ENCODE measurements at regions not wholly inside any gene's neighbourhood (a gene's known extent, or its start where the extent isn't known, plus 50 kb on each side); places are given as distances from the start of the nearest gene placed in this dataset.
"Not testable (repeated sequence)": the region's sequence is repeated elsewhere in the genome, so short reads cannot be mapped to it uniquely, and the experiment has no call there.

DNA sequence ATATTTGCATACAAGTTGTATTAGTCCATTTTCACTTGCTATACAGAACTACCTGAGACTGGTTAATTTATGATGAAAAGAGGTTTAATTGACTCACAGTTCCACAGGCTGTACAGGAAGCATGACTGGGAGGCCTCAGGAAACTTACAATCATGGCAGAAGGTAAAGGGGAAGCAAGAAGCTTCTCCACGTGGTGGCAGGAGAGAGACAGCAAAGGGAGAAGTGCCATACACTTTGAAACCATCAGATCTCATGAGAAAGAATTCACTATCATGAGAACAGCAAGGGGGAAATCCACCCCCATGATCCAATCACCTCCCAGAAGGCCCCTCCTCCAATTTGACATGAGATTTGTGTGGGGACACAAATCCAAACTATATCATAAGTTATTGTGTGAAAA, 506.7 kb upstream of the DPH6 start:
- not testable (repeated sequence) for H3K4me1 ChIP-seq, H3K27ac ChIP-seq, H3K4me3 ChIP-seq, H3K36me3 ChIP-seq, H3K9me3 ChIP-seq, ATAC-seq, H3K27me3 ChIP-seq
- WGBS, 2 donors (ENCODE audit: low coverage in 1 of 2), result 25 to 33% methylated on average over 1 of the region's 1 CpG
- TF ChIP-seq, protein P1, sequence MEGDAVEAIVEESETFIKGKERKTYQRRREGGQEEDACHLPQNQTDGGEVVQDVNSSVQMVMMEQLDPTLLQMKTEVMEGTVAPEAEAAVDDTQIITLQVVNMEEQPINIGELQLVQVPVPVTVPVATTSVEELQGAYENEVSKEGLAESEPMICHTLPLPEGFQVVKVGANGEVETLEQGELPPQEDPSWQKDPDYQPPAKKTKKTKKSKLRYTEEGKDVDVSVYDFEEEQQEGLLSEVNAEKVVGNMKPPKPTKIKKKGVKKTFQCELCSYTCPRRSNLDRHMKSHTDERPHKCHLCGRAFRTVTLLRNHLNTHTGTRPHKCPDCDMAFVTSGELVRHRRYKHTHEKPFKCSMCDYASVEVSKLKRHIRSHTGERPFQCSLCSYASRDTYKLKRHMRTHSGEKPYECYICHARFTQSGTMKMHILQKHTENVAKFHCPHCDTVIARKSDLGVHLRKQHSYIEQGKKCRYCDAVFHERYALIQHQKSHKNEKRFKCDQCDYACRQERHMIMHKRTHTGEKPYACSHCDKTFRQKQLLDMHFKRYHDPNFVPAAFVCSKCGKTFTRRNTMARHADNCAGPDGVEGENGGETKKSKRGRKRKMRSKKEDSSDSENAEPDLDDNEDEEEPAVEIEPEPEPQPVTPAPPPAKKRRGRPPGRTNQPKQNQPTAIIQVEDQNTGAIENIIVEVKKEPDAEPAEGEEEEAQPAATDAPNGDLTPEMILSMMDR (IDR thresholded peaks at IDR 0.05), result peak in 1 of 4 experiments; percentile 19

DNA sequence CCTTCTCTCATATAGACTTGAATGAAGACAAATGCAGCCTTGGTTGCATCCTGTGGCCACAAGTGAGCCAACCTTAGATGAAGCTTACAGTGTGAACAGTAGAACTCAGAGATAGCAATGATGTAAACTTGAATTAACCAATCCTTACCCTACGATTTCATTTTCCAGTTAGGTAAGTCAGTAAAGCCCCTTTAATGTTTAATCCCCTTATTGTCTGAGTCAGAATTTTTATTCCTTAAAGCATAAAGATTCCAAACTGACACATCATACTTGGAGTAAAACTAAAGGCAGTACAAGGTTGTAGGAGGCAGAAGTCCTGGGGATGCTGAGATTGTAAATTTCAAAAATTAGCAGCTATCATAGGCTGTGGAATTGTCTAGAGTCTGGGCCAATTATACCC, 507.8 kb upstream of the DPH6 start:
- Histone ChIP-seq H3K9me3 (no peaks in the 10 kb centered on the region), H3K4me3 (no peak overlapping the region), H3K4me1 (no peaks in the 10 kb centered on the region), H3K36me3 (no peaks in the 10 kb centered on the region), H3K27ac (no peak overlapping the region), H3K27me3 (no peaks in the 10 kb centered on the region)
- 67 to 86% methylated on average over 1 of the region's 1 CpG for WGBS, 2 donors (ENCODE audit: low coverage in 1 of 2)
- no peak for ATAC-seq
- TF ChIP-seq EP300 (IDR thresholded peaks at IDR 0.05) (no peak), POLR2A (IDR thresholded peaks at IDR 0.05) (no peak), POLR2AphosphoS5 (IDR thresholded peaks at IDR 0.05) (no peak)
- TF ChIP-seq, protein P1 (IDR thresholded peaks at IDR 0.05), result no peak

DNA sequence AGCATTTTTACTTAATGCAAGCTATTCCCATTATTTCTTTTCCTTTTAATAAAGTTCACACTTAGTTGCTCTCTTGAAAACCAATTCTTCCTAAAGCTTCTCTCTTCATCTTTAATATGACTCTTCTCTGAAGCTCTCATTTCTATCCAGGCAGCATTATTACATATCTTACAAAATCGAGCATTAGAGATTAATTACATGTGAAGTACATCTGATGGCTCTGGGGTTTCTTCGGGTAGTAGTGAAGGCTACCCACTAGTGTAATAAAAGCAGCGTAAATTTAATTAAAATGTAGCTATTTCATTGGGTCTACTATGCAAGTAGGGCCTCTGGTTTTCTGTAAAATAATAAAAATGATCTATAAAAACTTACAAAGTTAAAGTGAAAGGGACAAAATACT, 513.6 kb upstream of the DPH6 start:
- H3K27ac ChIP-seq, result no peak overlapping the region
- no peak for ATAC-seq
- no peaks in the 10 kb centered on the region for H3K4me1 ChIP-seq
- WGBS, 2 donors (ENCODE audit: low coverage in 1 of 2), result 73 to 90% methylated on average over 3 of the region's 3 CpGs
- H3K27me3 ChIP-seq, result no peaks in the 10 kb centered on the region
- TF ChIP-seq POLR2AphosphoS5 (IDR thresholded peaks at IDR 0.05) (no peak), EP300 (IDR thresholded peaks at IDR 0.05) (no peak), POLR2A (IDR thresholded peaks at IDR 0.05) (no peak)
- TF ChIP-seq, protein P1 (IDR thresholded peaks at IDR 0.05), result no peak
- H3K4me3 ChIP-seq, result no peak overlapping the region
- H3K9me3 ChIP-seq, result no peaks in the 10 kb centered on the region
- no peaks in the 10 kb centered on the region for H3K36me3 ChIP-seq

DNA sequence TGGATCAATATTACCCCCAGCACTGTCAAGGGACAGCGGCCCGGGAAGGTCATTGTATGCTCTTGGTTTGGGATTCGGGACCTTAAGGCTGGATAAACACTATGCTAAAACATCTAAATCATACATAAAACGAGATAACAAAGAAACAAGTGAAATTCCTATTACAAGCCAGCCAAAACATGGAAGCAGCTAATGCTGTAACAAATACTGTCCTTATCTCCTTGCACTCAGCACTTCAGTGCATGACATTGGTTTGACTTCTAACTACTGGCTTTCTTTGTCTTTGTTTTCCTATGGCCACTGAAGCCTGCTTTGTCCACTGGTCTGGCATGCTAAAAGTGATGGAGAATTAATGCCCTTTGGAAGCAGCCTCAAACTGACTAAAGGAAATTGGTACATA, 516.4 kb upstream of the DPH6 start:
- Histone ChIP-seq H3K4me1 (no peaks in the 10 kb centered on the region), H3K36me3 (no peaks in the 10 kb centered on the region), H3K27me3 (no peaks in the 10 kb centered on the region), H3K4me3 (no peak overlapping the region), H3K27ac (no peak overlapping the region), H3K9me3 (no peaks in the 10 kb centered on the region)
- no peak for TF ChIP-seq POLR2A (IDR thresholded peaks at IDR 0.05)
- no peak for TF ChIP-seq EP300 (IDR thresholded peaks at IDR 0.05)
- TF ChIP-seq, protein P1 (IDR thresholded peaks at IDR 0.05), result no peak
- no peak for TF ChIP-seq POLR2AphosphoS5 (IDR thresholded peaks at IDR 0.05)
- WGBS, 2 donors (ENCODE audit: low coverage in 1 of 2), result 80 to 97% methylated on average over 4 of the region's 4 CpGs
- no peak for ATAC-seq

DNA sequence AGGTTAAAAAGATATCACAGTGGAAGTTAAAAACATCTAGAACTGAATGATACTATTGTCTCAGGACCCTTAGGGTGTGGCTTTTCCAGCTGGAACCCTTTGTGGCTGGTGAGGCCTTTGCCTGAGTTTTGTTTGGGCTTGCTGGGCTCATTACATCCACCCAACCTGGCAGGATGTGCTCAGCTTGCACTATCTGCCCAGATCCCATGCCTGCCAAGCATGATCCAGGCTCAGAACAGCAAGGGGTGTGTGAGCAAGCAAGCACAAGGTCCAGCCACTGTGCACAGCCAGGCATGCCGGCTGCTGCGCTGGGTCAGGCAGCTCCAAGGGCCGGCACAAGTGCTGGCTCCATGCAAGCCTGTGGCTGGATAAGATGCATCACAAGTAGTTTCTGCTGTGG, 512.7 kb upstream of the CDIN1 start:
- H3K4me3 ChIP-seq, result no peak overlapping the region
- no peak for ATAC-seq
- no CpG with 5 or more reads among the region's 3 CpGs for WGBS, 2 donors (ENCODE audit: low coverage in 1 of 2)
- H3K9me3 ChIP-seq, result no peaks in the 10 kb centered on the region
- H3K4me1 ChIP-seq, result no peaks in the 10 kb centered on the region
- H3K27me3 ChIP-seq, result no peaks in the 10 kb centered on the region
- H3K27ac ChIP-seq, result no peak overlapping the region
- H3K36me3 ChIP-seq, result no peaks in the 10 kb centered on the region
- TF ChIP-seq POLR2A (IDR thresholded peaks at IDR 0.05) (no peak), POLR2AphosphoS5 (IDR thresholded peaks at IDR 0.05) (no peak), EP300 (IDR thresholded peaks at IDR 0.05) (no peak)
- TF ChIP-seq, protein P1 (IDR thresholded peaks at IDR 0.05), result no peak

All from gastroesophageal sphincter (tissue), 4 donors.